K562 (cell line): ENCODE measurements at regions not wholly inside any gene's neighbourhood (a gene's known extent, or its start where the extent isn't known, plus 50 kb on each side); places are given as distances from the start of the nearest gene placed in this dataset.

ENCODE experiments used
- ATAC-seq: fragments of 200-7000 bp; cut with Tn5 transposase; 3 replicates; pipeline ENCODE4 v1.9.1; 2020; ENCODE audit warnings: moderate library complexity
- BruUV-seq: library from RNA; stranded (reverse); fragments of 400-500 nt; replicated peaks from 2 replicates; lab custom pipeline; 2021; lab: Mats Ljungman, UMichigan
- CTCF ChIA-PET: fragments of 300-600 bp; formaldehyde crosslinking; extraction: SDS; loops from one replicate; lab custom pipeline; 2021; ENCODE audit warnings: low intra/inter-chr PET ratio; lab: Yijun Ruan, JAX
- POLR2A ChIA-PET: fragments of 300-600, 350-650 bp; sonication (Branson Sonifier 250); formaldehyde crosslinking; extraction: SDS; loops from one replicate; lab custom pipeline; 2021; ENCODE audit warnings: antibody characterized with exemption, inconsistent platforms; lab: Yijun Ruan, JAX
- DNase-seq, 4 experiments: peaks; one replicate each; pipeline versions ENCODE4 v3.0.0 to v3.0.0-alpha.2; 2011 to 2018; ENCODE audit warnings: low spot score in 3 of 4, mixed read lengths in 3 of 4; ENCODE audit errors: extremely low read depth in 1 of 4
- FAIRE-seq: peaks from 2 replicates; lab custom pipeline; 2011; peaks lifted over from hg19 to GRCh38; lab: Jason Lieb, UNC
- H2AFZ ChIP-seq: 2 replicates; pipeline ENCODE4 v1.6.0; 2011; ENCODE audit warnings: low read depth, low read length, control low read depth, inconsistent platforms
- H3K27ac ChIP-seq: fragments of 200-600 bp; 3 replicates; pipeline ENCODE4 v1.8.0; 2011; ENCODE audit warnings: low read depth, mild to moderate bottlenecking, control low read depth, inconsistent platforms, low read length, moderate library complexity, mixed read lengths; ENCODE audit errors: extremely low read depth
- H3K27me3 ChIP-seq, 2 experiments: fragments of 300-600 bp in 1 of 2; 2 replicates in 1 of 2; 3 replicates in 1 of 2; pipeline versions ENCODE4 v1.6.0 to v1.8.0; 2011; ENCODE audit warnings: inconsistent platforms in 2 of 2, low read length in 2 of 2, mild to moderate bottlenecking in 1 of 2, mixed read lengths in 1 of 2, moderate library complexity in 1 of 2; ENCODE audit not compliant: control insufficient read depth in 2 of 2, insufficient read depth in 2 of 2
- H3K36me3 ChIP-seq: fragments of 300-600 bp; 3 replicates; pipeline ENCODE4 v1.8.0; 2011; ENCODE audit warnings: mild to moderate bottlenecking, low read length, inconsistent platforms; ENCODE audit not compliant: control insufficient read depth, insufficient read depth
- H3K4me1 ChIP-seq, 2 experiments: fragments of 200-600 bp in 1 of 2; replicated peaks in 1 of 2; 2 replicates in 1 of 2; 3 replicates in 1 of 2; pipeline versions ENCODE4 v1.5.1 to v1.8.0; 2011; ENCODE audit warnings: inconsistent platforms in 2 of 2, low read length in 2 of 2, mild to moderate bottlenecking in 1 of 2, mixed read lengths in 1 of 2, moderate library complexity in 1 of 2; ENCODE audit not compliant: control insufficient read depth in 2 of 2, insufficient read depth in 2 of 2
- H3K4me2 ChIP-seq: 2 replicates; pipeline ENCODE4 v1.6.1; 2011; ENCODE audit warnings: low read length, control low read depth, inconsistent platforms, mixed read lengths; ENCODE audit not compliant: insufficient read depth
- H3K4me3 ChIP-seq: fragments of 200-600 bp; sonication (generic), shearing (Covaris generic); 2 replicates; pipeline ENCODE4 v1.5.1; 2016; ENCODE audit warnings: control low read depth, inconsistent platforms
- H3K79me2 ChIP-seq: fragments of 200-600 bp; 3 replicates; pipeline ENCODE4 v1.8.0; 2011; ENCODE audit warnings: low read length, inconsistent platforms; ENCODE audit not compliant: control insufficient read depth, insufficient read depth
- H3K9ac ChIP-seq, 2 experiments: 2 replicates each; pipeline versions ENCODE4 v1.6.0 to v1.6.1; 2011; ENCODE audit warnings: low read depth in 2 of 2, low read length in 2 of 2, control low read depth in 1 of 2, inconsistent platforms in 1 of 2, mild to moderate bottlenecking in 1 of 2, mixed read lengths in 1 of 2; ENCODE audit not compliant: insufficient read depth in 1 of 2
- H3K9me1 ChIP-seq: one replicate; pipeline ENCODE4 v1.6.0; 2011; ENCODE audit warnings: inconsistent platforms, mild to moderate bottlenecking, low read length, moderate library complexity; ENCODE audit not compliant: control insufficient read depth, insufficient read depth
- H3K9me3 ChIP-seq: replicated peaks from 2 replicates; pipeline ENCODE4 v1.5.1; 2011; ENCODE audit warnings: low read depth, low read length, inconsistent platforms; ENCODE audit not compliant: control insufficient read depth, insufficient read depth
- H4K20me1 ChIP-seq: replicated peaks from 2 replicates; pipeline ENCODE4 v1.6.1; 2011; ENCODE audit warnings: low read length, inconsistent platforms, mixed read lengths; ENCODE audit not compliant: control insufficient read depth, insufficient read depth
- CBX5 ChIP-seq: IDR thresholded peaks from 2 replicates; pipeline ENCODE4 v1.6.1; 2014; ENCODE audit warnings: low read depth, borderline replicate concordance
- CXXC5 ChIP-seq: fragments of 250-450 bp; sonication (Bioruptor Pico); IDR thresholded peaks from 2 replicates; pipeline ENCODE4 v1.8.0; 2022; ENCODE audit warnings: inconsistent platforms, mild to moderate bottlenecking, moderate library complexity
- FOXA3 ChIP-seq, 2 experiments: fragments of 450-650 bp in 1 of 2; sonication (generic) in 1 of 2; formaldehyde crosslinking; IDR thresholded peaks in 1 of 2; conservative IDR thresholded peaks in 1 of 2; 2 replicates each; pipeline versions ENCODE4 v1.4.0 to v1.8.0; 2020 to 2022; ENCODE audit warnings: mild to moderate bottlenecking in 2 of 2, missing genetic modification reagents in 1 of 2
- HMG20B ChIP-seq: fragments of 250-450 bp; sonication (Bioruptor Pico); IDR thresholded peaks from 2 replicates; pipeline ENCODE4 v1.5.0; 2021; ENCODE audit warnings: mild to moderate bottlenecking
- ILK ChIP-seq: fragments of 450-650 bp; IDR thresholded peaks from 2 replicates; pipeline ENCODE4 v1.6.1; 2016; ENCODE audit warnings: missing genetic modification characterization, low read depth, mild to moderate bottlenecking, missing compliant biosample characterization, moderate library complexity, borderline replicate concordance
- KLF13 ChIP-seq: fragments of 450-650 bp; IDR thresholded peaks from 2 replicates; pipeline ENCODE4 v1.6.1; 2016; ENCODE audit warnings: missing genetic modification characterization, low read depth, mild to moderate bottlenecking, missing compliant biosample characterization, moderate library complexity, borderline replicate concordance
- POLR2AphosphoS2 ChIP-seq: IDR thresholded peaks from 2 replicates; pipeline ENCODE4 v1.6.1; 2012; ENCODE audit warnings: low read length, improper control_type of control experiment
- SPI1 ChIP-seq: IDR thresholded peaks from 2 replicates; pipeline ENCODE4 v1.6.1; 2011; ENCODE audit warnings: low read depth, low read length, control low read depth, borderline replicate concordance
- TARDBP ChIP-seq: fragments of 450-650 bp; IDR thresholded peaks from 2 replicates; pipeline ENCODE4 v1.6.1; 2016
- ZNF124 ChIP-seq: sonication (generic); formaldehyde crosslinking; IDR thresholded peaks from 2 replicates; pipeline ENCODE4 v1.8.1; 2022; ENCODE audit warnings: missing genetic modification reagents
- ZNF239 ChIP-seq: fragments of 250-450 bp; sonication (Bioruptor Pico); IDR thresholded peaks from 2 replicates; pipeline ENCODE4 v1.4.0; 2020; ENCODE audit warnings: mild to moderate bottlenecking
- ZNF57 ChIP-seq: fragments of 450-650 bp; formaldehyde crosslinking; IDR thresholded peaks from 2 replicates; pipeline ENCODE4 v1.4.0; 2020; ENCODE audit warnings: mild to moderate bottlenecking, moderate library complexity
- WGBS: fragments of 100-300 bp; shearing (Covaris generic); methylation state at CpG from one replicate; pipeline ENCODE4 v1.1.6; 2016; ENCODE audit warnings: low coverage, mixed read lengths; ENCODE audit not compliant: insufficient coverage; ENCODE audit errors: missing lambda C conversion rate; 5-methylcytosine and 5-hydroxymethylcytosine counted together
- in situ Hi-C: fragments of 300-500 bp; cut with MboI; formaldehyde crosslinking; loops from 4 replicates; pipeline ENCODE4 v1.15.0; 2018; ENCODE audit warnings: inconsistent platforms, mixed read lengths
- intact Hi-C: fragments of 100-400 bp; cut with micrococcal nuclease; formaldehyde crosslinking; loops from 2 replicates; pipeline ENCODE4 v1.14.2; 2022
- TF ChIP-seq, protein P1 (sequence below): fragments of 450-650 bp; IDR thresholded peaks from 2 replicates; pipeline ENCODE4 v1.6.1; 2018; ENCODE audit warnings: mild to moderate bottlenecking, low read depth; ENCODE audit not compliant: partially characterized antibody
- TF ChIP-seq, protein P2 (sequence below): fragments of 450-650 bp; IDR thresholded peaks from 2 replicates; pipeline ENCODE4 v1.6.1; 2017; ENCODE audit warnings: mild to moderate bottlenecking, moderate library complexity
- TF ChIP-seq, protein P3 (sequence below): IDR thresholded peaks from 2 replicates; pipeline ENCODE4 v1.6.1; 2014; ENCODE audit warnings: antibody characterized with exemption
- TF ChIP-seq, protein P4 (sequence below): fragments of 250-450 bp; sonication (Bioruptor Pico); IDR thresholded peaks from 2 replicates; pipeline ENCODE4 v1.8.0; 2021; ENCODE audit warnings: mild to moderate bottlenecking, moderate library complexity
- TF ChIP-seq, protein P5 (sequence below): fragments of 250-450 bp; sonication (Bioruptor Pico); IDR thresholded peaks from 2 replicates; pipeline ENCODE4 v1.8.0; 2021; ENCODE audit warnings: moderate library complexity, mild to moderate bottlenecking, inconsistent platforms

DNA sequence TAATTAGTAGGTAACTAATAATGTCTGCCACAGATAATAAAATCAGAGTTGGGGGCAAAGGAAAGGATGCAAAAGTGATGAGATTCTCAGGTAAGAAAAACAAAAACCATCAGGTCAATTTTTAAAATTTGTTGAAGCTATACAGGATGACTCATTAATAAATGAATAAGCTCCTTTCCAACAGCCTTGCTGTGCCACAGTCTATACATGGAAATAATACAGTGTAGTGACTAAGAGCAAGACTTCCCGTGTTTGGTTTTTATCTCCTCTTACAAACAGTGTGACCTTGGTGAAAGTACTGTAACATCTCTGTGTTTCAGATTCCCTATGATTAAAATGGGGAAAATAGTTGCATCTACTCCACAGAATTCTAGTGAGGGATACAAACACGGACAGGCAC, 331.6 kb downstream of the PYDC2 start (continued):
- TF ChIP-seq, protein P1, sequence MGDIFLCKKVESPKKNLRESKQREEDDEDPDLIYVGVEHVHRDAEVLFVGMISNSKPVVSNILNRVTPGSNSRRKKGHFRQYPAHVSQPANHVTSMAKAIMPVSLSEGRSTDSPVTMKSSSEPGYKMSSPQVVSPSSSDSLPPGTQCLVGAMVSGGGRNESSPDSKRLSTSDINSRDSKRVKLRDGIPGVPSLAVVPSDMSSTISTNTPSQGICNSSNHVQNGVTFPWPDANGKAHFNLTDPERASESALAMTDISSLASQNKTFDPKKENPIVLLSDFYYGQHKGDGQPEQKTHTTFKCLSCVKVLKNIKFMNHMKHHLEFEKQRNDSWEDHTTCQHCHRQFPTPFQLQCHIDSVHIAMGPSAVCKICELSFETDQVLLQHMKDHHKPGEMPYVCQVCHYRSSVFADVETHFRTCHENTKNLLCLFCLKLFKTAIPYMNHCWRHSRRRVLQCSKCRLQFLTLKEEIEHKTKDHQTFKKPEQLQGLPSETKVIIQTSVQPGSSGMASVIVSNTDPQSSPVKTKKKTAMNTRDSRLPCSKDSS = no peak
- TF ChIP-seq, protein P2, sequence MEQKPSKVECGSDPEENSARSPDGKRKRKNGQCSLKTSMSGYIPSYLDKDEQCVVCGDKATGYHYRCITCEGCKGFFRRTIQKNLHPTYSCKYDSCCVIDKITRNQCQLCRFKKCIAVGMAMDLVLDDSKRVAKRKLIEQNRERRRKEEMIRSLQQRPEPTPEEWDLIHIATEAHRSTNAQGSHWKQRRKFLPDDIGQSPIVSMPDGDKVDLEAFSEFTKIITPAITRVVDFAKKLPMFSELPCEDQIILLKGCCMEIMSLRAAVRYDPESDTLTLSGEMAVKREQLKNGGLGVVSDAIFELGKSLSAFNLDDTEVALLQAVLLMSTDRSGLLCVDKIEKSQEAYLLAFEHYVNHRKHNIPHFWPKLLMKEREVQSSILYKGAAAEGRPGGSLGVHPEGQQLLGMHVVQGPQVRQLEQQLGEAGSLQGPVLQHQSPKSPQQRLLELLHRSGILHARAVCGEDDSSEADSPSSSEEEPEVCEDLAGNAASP = no peak

DNA sequence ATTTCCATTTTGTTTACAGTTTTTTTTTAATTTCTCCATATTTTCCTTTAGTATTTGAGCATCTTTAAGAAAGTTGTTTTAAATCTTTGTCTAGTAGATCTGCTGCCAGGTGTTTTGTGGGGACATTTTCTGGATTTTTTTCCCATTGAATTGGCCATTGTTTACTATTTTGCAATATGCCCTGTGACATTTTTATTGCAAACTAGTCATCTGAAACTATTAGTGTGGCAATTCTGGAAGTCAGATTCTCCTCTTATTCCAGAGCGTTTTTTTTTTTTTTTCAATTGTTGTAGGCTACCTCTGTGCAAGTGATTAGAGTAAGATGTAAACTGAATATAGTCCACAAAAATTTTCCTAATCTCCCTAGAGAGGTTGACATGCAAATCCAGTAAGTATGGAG, 334.2 kb downstream of the PYDC2 start:
- WGBS = no CpG with 5 or more reads among the region's 1 CpG
- CTCF ChIA-PET = no interaction called here
- DNase-seq (no peak), FAIRE-seq (no peak), ATAC-seq (no peak)
- Histone ChIP-seq H3K9me3 (no peaks in the 10 kb centered on the region; the same call in 1 of the 2 replicates), H3K27ac (no peak overlapping the region), H2AFZ (no peak overlapping the region), H3K4me1 (no peaks in the 10 kb centered on the region), H3K79me2 (no peaks in the 10 kb centered on the region), H3K36me3 (no peaks in the 10 kb centered on the region), H3K27me3 (no peaks in the 10 kb centered on the region), H3K4me3 (no peak overlapping the region), H3K9me1 (no peaks in the 10 kb centered on the region), H3K4me2 (no peak overlapping the region), H3K9ac (no peak overlapping the region), H4K20me1 (no peaks in the 10 kb centered on the region)
- BruUV-seq = no TSS peak
- POLR2A ChIA-PET = no interaction called here
- intact Hi-C loops (no loop called here), in situ Hi-C loops (no loop called here)
- no peak for TF ChIP-seq POLR2AphosphoS2
- TF ChIP-seq ZNF239 (CRISPR knock-in tag) = no peak
- no peak for TF ChIP-seq CBX5
- TF ChIP-seq KLF13 (tag) = no peak
- TF ChIP-seq ZNF124 (CRISPR knock-in tag) = no peak
- TF ChIP-seq, protein P3, sequence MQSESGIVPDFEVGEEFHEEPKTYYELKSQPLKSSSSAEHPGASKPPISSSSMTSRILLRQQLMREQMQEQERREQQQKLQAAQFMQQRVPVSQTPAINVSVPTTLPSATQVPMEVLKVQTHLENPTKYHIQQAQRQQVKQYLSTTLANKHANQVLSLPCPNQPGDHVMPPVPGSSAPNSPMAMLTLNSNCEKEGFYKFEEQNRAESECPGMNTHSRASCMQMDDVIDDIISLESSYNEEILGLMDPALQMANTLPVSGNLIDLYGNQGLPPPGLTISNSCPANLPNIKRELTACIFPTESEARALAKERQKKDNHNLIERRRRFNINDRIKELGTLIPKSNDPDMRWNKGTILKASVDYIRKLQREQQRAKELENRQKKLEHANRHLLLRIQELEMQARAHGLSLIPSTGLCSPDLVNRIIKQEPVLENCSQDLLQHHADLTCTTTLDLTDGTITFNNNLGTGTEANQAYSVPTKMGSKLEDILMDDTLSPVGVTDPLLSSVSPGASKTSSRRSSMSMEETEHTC = no peak
- no peak for TF ChIP-seq TARDBP
- no peak for TF ChIP-seq HMG20B (CRISPR knock-in tag)
- TF ChIP-seq ILK = no peak
- no peak for TF ChIP-seq ZNF57 (CRISPR knock-in tag)
- TF ChIP-seq SPI1 = no peak
- TF ChIP-seq, protein P4, sequence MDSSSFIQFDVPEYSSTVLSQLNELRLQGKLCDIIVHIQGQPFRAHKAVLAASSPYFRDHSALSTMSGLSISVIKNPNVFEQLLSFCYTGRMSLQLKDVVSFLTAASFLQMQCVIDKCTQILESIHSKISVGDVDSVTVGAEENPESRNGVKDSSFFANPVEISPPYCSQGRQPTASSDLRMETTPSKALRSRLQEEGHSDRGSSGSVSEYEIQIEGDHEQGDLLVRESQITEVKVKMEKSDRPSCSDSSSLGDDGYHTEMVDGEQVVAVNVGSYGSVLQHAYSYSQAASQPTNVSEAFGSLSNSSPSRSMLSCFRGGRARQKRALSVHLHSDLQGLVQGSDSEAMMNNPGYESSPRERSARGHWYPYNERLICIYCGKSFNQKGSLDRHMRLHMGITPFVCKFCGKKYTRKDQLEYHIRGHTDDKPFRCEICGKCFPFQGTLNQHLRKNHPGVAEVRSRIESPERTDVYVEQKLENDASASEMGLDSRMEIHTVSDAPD = no peak
- TF ChIP-seq, protein P5, sequence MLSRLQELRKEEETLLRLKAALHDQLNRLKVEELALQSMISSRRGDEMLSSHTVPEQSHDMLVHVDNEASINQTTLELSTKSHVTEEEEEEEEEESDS (CRISPR knock-in tag) = no peak
- TF ChIP-seq CXXC5 = no peak
- TF ChIP-seq FOXA3 (CRISPR knock-in tag; conservative IDR thresholded peaks at IDR 0.05 in 1 of 2, IDR thresholded peaks at IDR 0.05 in 1 of 2) = no peak
